Neural crest cell (in vitro differentiated cells): ENCODE measurements at regions not wholly inside any gene's neighbourhood (a gene's known extent, or its start where the extent isn't known, plus 50 kb on each side); places are given as distances from the start of the nearest gene placed in this dataset.

Source experiments
- DNase-seq: peaks from one replicate; pipeline ENCODE4 v3.0.0; 2021; ENCODE audit warnings: low read depth, mixed read lengths, low spot score
- H3K27ac Mint-ChIP-seq: one replicate; pipeline ENCODE4 v1.8.0; 2021; ENCODE audit warnings: mild to moderate bottlenecking, mixed read lengths; ENCODE audit not compliant: unreplicated experiment
- H3K27me3 Mint-ChIP-seq: 2 replicates; pipeline ENCODE4 v1.8.0; 2021; ENCODE audit warnings: low read depth, mild to moderate bottlenecking, mixed read lengths
- H3K36me3 Mint-ChIP-seq: 2 replicates; pipeline ENCODE4 v1.8.0; 2021; ENCODE audit warnings: low read depth, mild to moderate bottlenecking, mixed read lengths
- H3K4me1 Mint-ChIP-seq: 2 replicates; pipeline ENCODE4 v1.8.0; 2021; ENCODE audit warnings: mixed read lengths
- H3K4me3 Mint-ChIP-seq: one replicate; pipeline ENCODE4 v1.8.0; 2021; ENCODE audit warnings: mild to moderate bottlenecking, mixed read lengths
- H3K9me3 Mint-ChIP-seq: 2 replicates; pipeline ENCODE4 v1.8.0; 2021; ENCODE audit warnings: mixed read lengths
- TF ChIP-seq, protein P1 (sequence below): fragments of 200-600 bp; sonication (generic); conservative IDR thresholded peaks from 2 replicates; pipeline ENCODE4 v1.5.0; 2021; ENCODE audit warnings: antibody characterized with exemption, mild to moderate bottlenecking

DNA sequence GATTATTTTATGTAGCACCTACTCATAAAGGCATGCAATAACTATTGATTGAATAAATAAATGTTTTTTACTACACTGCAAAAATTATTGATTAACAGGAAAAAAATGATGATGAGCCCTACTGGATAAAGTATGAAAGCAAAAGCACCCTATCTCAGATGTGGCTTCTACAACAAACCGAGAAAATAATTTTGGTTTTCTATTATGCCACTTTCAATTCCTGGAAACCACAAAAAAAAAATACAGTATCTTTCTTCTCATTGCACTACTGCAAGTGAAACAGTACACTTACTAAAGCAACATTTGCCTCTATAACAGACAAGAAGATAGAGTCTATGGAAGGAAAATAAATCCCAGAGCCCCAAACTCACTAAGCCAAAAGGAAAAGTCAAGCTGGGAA lies 1882.4 kb downstream of the NCAM2 start:
- TF ChIP-seq, protein P1, sequence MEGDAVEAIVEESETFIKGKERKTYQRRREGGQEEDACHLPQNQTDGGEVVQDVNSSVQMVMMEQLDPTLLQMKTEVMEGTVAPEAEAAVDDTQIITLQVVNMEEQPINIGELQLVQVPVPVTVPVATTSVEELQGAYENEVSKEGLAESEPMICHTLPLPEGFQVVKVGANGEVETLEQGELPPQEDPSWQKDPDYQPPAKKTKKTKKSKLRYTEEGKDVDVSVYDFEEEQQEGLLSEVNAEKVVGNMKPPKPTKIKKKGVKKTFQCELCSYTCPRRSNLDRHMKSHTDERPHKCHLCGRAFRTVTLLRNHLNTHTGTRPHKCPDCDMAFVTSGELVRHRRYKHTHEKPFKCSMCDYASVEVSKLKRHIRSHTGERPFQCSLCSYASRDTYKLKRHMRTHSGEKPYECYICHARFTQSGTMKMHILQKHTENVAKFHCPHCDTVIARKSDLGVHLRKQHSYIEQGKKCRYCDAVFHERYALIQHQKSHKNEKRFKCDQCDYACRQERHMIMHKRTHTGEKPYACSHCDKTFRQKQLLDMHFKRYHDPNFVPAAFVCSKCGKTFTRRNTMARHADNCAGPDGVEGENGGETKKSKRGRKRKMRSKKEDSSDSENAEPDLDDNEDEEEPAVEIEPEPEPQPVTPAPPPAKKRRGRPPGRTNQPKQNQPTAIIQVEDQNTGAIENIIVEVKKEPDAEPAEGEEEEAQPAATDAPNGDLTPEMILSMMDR: no peak
- Mint-ChIP-seq H3K9me3 (peaks cover 9% of the 10 kb centered on the region), H3K27ac (no peak overlapping the region), H3K36me3 (no peaks in the 10 kb centered on the region), H3K4me3 (no peak overlapping the region), H3K27me3 (no peaks in the 10 kb centered on the region), H3K4me1 (no peaks in the 10 kb centered on the region)
- DNase-seq: no peak

DNA sequence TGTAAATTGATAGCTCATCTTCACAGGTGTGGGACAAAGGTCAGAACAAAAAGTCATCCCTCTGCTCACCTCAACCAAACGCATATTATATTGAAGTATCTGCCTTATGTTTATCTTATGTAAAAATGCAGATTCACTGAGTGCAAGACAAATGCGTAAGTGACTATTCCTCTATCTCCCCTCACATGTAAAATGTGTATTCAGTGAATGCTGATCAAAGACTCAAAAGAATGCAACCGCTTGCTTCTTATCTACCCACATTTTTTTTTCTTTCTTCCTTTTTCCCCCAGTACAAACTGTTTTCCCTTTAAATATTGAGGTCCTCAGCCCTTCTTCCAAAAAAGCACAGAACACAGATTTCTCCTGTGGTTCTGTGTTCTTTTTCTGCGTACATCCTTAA lies 1882.9 kb downstream of the NCAM2 start:
- TF ChIP-seq, protein P1: no peak
- no peak overlapping the region for H3K27ac Mint-ChIP-seq
- H3K4me1 Mint-ChIP-seq: no peaks in the 10 kb centered on the region
- no peaks in the 10 kb centered on the region for H3K36me3 Mint-ChIP-seq
- no peaks in the 10 kb centered on the region for H3K27me3 Mint-ChIP-seq
- H3K9me3 Mint-ChIP-seq: peaks cover 9% of the 10 kb centered on the region
- DNase-seq: no peak
- no peak overlapping the region for H3K4me3 Mint-ChIP-seq

DNA sequence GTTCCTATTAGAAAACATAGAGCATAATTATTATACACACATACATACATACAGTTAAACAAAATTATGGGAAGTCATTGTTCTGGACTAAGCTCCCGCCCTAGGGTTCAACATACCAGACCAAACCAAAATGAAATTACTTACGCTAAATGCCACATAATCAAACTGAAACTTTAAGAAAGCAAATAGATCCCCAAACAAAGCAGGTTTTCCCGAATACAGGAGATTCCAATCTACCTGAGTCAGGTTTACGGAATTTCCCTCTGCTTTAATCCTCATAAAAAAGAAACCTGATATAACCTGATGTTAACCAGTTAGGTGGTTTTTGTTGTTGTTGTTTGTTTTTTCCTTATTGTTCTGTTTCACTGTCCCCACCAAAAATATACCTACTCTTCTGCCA lies 1886.9 kb downstream of the NCAM2 start:
- Mint-ChIP-seq H3K27ac (no peak overlapping the region), H3K4me3 (no peak overlapping the region), H3K36me3 (no peaks in the 10 kb centered on the region), H3K27me3 (no peaks in the 10 kb centered on the region), H3K9me3 (peaks cover 2% of the 10 kb centered on the region), H3K4me1 (peaks cover 5% of the 10 kb centered on the region)
- no peak for DNase-seq
- TF ChIP-seq, protein P1: no peak

DNA sequence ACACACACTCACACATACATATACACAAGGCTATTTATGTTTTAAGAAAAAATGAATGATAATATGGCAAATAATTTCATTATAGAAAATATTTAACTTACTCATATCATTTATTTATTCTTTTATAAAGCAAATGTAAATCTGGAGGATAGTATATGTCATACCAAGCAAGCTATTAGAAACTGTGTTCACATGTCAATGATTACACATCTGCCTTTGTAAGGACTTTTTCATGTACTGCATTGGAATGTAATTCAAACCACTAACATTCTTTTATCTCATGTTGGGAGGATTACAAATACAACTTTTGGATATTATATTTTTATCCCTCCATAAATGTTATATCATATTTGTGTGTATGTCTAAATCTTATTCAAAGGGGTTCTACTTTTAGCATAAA lies 1887.4 kb downstream of the NCAM2 start:
- no peak overlapping the region for H3K4me3 Mint-ChIP-seq
- peaks cover 5% of the 10 kb centered on the region for H3K4me1 Mint-ChIP-seq
- H3K27ac Mint-ChIP-seq: no peak overlapping the region
- H3K27me3 Mint-ChIP-seq: no peaks in the 10 kb centered on the region
- H3K9me3 Mint-ChIP-seq: peaks cover 2% of the 10 kb centered on the region
- no peaks in the 10 kb centered on the region for H3K36me3 Mint-ChIP-seq
- DNase-seq: no peak
- TF ChIP-seq, protein P1: no peak

DNA sequence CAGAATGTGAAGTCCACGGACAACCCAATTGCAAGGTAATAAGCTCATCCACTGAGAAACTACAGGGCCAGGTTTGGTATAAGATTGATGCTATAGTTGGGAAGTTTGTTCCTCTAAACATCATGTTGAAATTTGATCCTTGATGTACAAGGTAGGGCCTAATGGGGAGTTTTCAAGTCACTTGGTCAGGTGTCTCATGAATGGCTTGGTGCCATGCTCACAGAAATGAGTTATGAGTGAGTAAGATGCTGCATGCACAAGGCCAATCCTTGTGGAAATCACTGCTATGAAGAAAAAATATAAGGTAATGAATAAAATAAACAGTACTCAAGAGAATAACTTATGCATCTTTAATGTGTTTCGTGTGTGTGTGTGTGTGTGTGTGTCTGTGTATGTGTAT lies 1891.2 kb downstream of the NCAM2 start:
- no peak overlapping the region for H3K27ac Mint-ChIP-seq
- no peak overlapping the region for H3K4me3 Mint-ChIP-seq
- H3K9me3 Mint-ChIP-seq: no peaks in the 10 kb centered on the region
- no peaks in the 10 kb centered on the region for H3K27me3 Mint-ChIP-seq
- TF ChIP-seq, protein P1: no peak
- no peaks in the 10 kb centered on the region for H3K36me3 Mint-ChIP-seq
- H3K4me1 Mint-ChIP-seq: peaks cover 23% of the 10 kb centered on the region
- DNase-seq: no peak

DNA sequence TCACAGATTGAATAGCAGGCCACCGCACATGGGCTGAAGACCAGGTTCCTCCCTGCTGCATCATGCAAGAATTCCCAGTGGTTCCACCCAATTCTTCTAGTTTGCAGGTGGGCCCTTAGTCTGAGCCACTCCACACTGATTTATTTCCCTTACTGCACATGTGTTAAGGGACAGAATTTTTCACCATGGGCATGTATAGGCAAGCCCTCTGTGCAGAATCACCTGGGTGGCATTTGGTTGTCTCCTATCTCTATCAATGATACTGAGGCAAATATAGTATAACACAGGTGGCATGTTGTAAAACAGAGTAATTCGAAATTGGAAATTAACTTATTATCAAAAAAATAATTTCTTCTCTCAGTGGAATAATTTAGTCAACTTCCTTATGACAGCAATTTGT lies 1892.4 kb downstream of the NCAM2 start:
- Mint-ChIP-seq H3K4me1 (peaks cover 23% of the 10 kb centered on the region), H3K27ac (no peak overlapping the region), H3K4me3 (no peak overlapping the region), H3K27me3 (no peaks in the 10 kb centered on the region), H3K36me3 (no peaks in the 10 kb centered on the region), H3K9me3 (no peaks in the 10 kb centered on the region)
- TF ChIP-seq, protein P1: no peak
- DNase-seq: no peak
